Neural cell (in vitro differentiated cells): ENCODE measurements at regions not wholly inside any gene's neighbourhood (a gene's known extent, or its start where the extent isn't known, plus 50 kb on each side); places are given as distances from the start of the nearest gene placed in this dataset.

ENCODE experiments used
- H2AFZ ChIP-seq: fragments of 200-600, 300-800 bp; sonication (generic), shearing (Covaris generic); 2 replicates; pipeline ENCODE4 v1.6.0; 2014; ENCODE audit warnings: low read depth, mild to moderate bottlenecking, antibody characterized with exemption, low read length, moderate library complexity
- H3F3A ChIP-seq: fragments of 200-600 bp; shearing (Covaris generic); 2 replicates; pipeline ENCODE4 v1.6.1; 2016; ENCODE audit warnings: mild to moderate bottlenecking, moderate library complexity, mixed read lengths, antibody characterized with exemption, low read length; ENCODE audit not compliant: insufficient read depth, poor library complexity, severe bottlenecking
- H3K27ac ChIP-seq: fragments of 200-600, 300-800 bp; sonication (generic), shearing (Covaris generic); 2 replicates; pipeline ENCODE4 v1.5.1; 2014; ENCODE audit warnings: mild to moderate bottlenecking, low read length, moderate library complexity
- H3K27me3 ChIP-seq: fragments of 300-800, 200-600 bp; sonication (generic), shearing (Covaris generic); 2 replicates; pipeline ENCODE4 v1.6.0; 2014; ENCODE audit warnings: mild to moderate bottlenecking, low read depth, low read length, moderate library complexity; ENCODE audit not compliant: insufficient read depth
- H3K36me3 ChIP-seq: fragments of 300-800, 200-600 bp; sonication (generic), shearing (Covaris generic); 2 replicates; pipeline ENCODE4 v1.5.1; 2014; ENCODE audit warnings: mild to moderate bottlenecking, antibody characterized with exemption, low read length, moderate library complexity; ENCODE audit not compliant: insufficient read depth
- H3K4me2 ChIP-seq: fragments of 300-800, 200-600 bp; sonication (generic), shearing (Covaris generic); 2 replicates; pipeline ENCODE4 v1.6.0; 2014; ENCODE audit warnings: mild to moderate bottlenecking, low read length
- H3K4me3 ChIP-seq: fragments of 300-800, 200-600 bp; sonication (generic), shearing (Covaris generic); 2 replicates; pipeline ENCODE4 v1.5.1; 2014; ENCODE audit warnings: mild to moderate bottlenecking, low read length, moderate library complexity
- H3K79me2 ChIP-seq: fragments of 200-600 bp; shearing (Covaris generic); replicated peaks from 2 replicates; pipeline ENCODE4 v1.6.0; 2014; ENCODE audit warnings: mild to moderate bottlenecking, low read length, moderate library complexity; ENCODE audit not compliant: insufficient read depth
- H3K9ac ChIP-seq: fragments of 300-800, 200-600 bp; sonication (generic), shearing (Covaris generic); 2 replicates; pipeline ENCODE4 v1.6.1; 2016; ENCODE audit warnings: mild to moderate bottlenecking, low read length, mixed read lengths
- H3K9me2 ChIP-seq: fragments of 200-600 bp; shearing (Covaris generic); 2 replicates; pipeline ENCODE4 v1.6.1; 2016; ENCODE audit warnings: mild to moderate bottlenecking, low read length, mixed read lengths; ENCODE audit not compliant: insufficient read depth
- H3K9me3 ChIP-seq: fragments of 200-600, 300-800 bp; sonication (generic), shearing (Covaris generic); 2 replicates; pipeline ENCODE4 v1.6.1; 2016; ENCODE audit warnings: mild to moderate bottlenecking, mixed run types, low read length, moderate library complexity, mixed read lengths
- H4K20me1 ChIP-seq: fragments of 200-600 bp; shearing (Covaris generic); 2 replicates; pipeline ENCODE4 v1.6.1; 2016; ENCODE audit warnings: mild to moderate bottlenecking, mixed run types; ENCODE audit not compliant: insufficient read depth
- EP300 ChIP-seq: fragments of 450-650 bp; conservative IDR thresholded peaks from 2 replicates; pipeline ENCODE4 v1.6.1; 2014; ENCODE audit warnings: antibody characterized with exemption, mild to moderate bottlenecking, moderate library complexity; ENCODE audit not compliant: poor library complexity, severe bottlenecking
- EZH2 ChIP-seq: fragments of 200-600, 300-800 bp; shearing (Covaris generic), sonication (generic); IDR thresholded peaks from 2 replicates; pipeline ENCODE4 v1.6.1; 2014; ENCODE audit warnings: antibody characterized with exemption, low read length, borderline replicate concordance, mild to moderate bottlenecking; ENCODE audit not compliant: insufficient read depth, poor library complexity, severe bottlenecking
- MXI1 ChIP-seq: fragments of 450-650 bp; conservative IDR thresholded peaks from 2 replicates; pipeline ENCODE4 v1.6.1; 2014; ENCODE audit warnings: antibody characterized with exemption, mild to moderate bottlenecking; ENCODE audit not compliant: poor library complexity, severe bottlenecking
- POLR2AphosphoS5 ChIP-seq: IDR thresholded peaks from 2 replicates; pipeline ENCODE4 v1.6.1; 2012
- RAD21 ChIP-seq: fragments of 450-650 bp; conservative IDR thresholded peaks from 2 replicates; pipeline ENCODE4 v1.6.1; 2014; ENCODE audit warnings: antibody characterized with exemption, mild to moderate bottlenecking, moderate library complexity
- SMC3 ChIP-seq: fragments of 450-650 bp; conservative IDR thresholded peaks from 2 replicates; pipeline ENCODE4 v1.6.1; 2014; ENCODE audit warnings: antibody characterized with exemption, mild to moderate bottlenecking, moderate library complexity; ENCODE audit not compliant: poor library complexity
- TAF1 ChIP-seq: IDR thresholded peaks from 2 replicates; pipeline ENCODE4 v1.6.1; 2012; ENCODE audit warnings: low read depth
- TF ChIP-seq, protein P1 (sequence below): IDR thresholded peaks from 2 replicates; pipeline ENCODE4 v1.6.1; 2012; ENCODE audit warnings: borderline replicate concordance
- TF ChIP-seq, protein P2 (sequence below): fragments of 450-650 bp; IDR thresholded peaks from 2 replicates; pipeline ENCODE4 v1.5.1; 2014; ENCODE audit warnings: antibody characterized with exemption, mild to moderate bottlenecking, moderate library complexity; ENCODE audit not compliant: poor library complexity, severe bottlenecking

DNA sequence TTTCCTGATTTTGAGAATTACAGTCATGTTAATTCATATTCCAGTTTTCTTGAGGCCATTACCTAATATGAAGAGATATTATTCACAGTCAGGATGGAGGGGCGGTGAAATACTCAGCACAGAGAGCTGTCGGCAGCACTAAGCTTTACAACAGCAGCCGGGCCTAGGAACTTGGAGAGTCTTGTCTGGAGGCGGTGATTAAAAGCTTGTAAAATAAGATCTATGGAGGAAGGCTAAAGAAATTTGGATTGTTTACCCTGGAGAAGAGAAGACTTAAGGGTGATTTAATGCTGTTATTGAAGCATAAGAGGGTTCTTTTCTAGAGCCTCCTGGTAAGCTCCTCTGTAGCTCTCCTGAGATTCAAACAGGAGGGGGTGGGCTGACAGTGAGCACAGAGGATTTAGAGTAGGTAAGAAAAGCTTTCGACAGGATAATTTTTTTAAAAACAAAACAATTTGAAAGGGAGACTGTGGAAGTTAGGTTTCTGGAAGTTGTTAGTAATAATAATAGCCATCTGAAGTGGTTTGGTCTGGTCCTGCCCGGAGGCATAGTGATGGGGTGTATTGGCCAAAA lies 406.3 kb upstream of the ADAMTSL1 start:
- Histone ChIP-seq H3F3A (no peaks in the 10 kb centered on the region), H2AFZ (no peak overlapping the region), H3K36me3 (no peaks in the 10 kb centered on the region), H3K27me3 (no peaks in the 10 kb centered on the region), H3K4me2 (no peak overlapping the region), H3K9me3 (no peaks in the 10 kb centered on the region), H4K20me1 (no peaks in the 10 kb centered on the region), H3K4me3 (no peak overlapping the region), H3K9me2 (no peaks in the 10 kb centered on the region), H3K9ac (no peak overlapping the region), H3K27ac (no peak overlapping the region), H3K79me2 (no peaks in the 10 kb centered on the region)
- no peak for TF ChIP-seq POLR2AphosphoS5
- TF ChIP-seq SMC3 = no peak
- TF ChIP-seq, protein P1, sequence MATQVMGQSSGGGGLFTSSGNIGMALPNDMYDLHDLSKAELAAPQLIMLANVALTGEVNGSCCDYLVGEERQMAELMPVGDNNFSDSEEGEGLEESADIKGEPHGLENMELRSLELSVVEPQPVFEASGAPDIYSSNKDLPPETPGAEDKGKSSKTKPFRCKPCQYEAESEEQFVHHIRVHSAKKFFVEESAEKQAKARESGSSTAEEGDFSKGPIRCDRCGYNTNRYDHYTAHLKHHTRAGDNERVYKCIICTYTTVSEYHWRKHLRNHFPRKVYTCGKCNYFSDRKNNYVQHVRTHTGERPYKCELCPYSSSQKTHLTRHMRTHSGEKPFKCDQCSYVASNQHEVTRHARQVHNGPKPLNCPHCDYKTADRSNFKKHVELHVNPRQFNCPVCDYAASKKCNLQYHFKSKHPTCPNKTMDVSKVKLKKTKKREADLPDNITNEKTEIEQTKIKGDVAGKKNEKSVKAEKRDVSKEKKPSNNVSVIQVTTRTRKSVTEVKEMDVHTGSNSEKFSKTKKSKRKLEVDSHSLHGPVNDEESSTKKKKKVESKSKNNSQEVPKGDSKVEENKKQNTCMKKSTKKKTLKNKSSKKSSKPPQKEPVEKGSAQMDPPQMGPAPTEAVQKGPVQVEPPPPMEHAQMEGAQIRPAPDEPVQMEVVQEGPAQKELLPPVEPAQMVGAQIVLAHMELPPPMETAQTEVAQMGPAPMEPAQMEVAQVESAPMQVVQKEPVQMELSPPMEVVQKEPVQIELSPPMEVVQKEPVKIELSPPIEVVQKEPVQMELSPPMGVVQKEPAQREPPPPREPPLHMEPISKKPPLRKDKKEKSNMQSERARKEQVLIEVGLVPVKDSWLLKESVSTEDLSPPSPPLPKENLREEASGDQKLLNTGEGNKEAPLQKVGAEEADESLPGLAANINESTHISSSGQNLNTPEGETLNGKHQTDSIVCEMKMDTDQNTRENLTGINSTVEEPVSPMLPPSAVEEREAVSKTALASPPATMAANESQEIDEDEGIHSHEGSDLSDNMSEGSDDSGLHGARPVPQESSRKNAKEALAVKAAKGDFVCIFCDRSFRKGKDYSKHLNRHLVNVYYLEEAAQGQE = no peak
- TF ChIP-seq MXI1 = no peak
- no peak for TF ChIP-seq EP300
- TF ChIP-seq RAD21 = no peak
- no peak for TF ChIP-seq EZH2
- TF ChIP-seq, protein P2, sequence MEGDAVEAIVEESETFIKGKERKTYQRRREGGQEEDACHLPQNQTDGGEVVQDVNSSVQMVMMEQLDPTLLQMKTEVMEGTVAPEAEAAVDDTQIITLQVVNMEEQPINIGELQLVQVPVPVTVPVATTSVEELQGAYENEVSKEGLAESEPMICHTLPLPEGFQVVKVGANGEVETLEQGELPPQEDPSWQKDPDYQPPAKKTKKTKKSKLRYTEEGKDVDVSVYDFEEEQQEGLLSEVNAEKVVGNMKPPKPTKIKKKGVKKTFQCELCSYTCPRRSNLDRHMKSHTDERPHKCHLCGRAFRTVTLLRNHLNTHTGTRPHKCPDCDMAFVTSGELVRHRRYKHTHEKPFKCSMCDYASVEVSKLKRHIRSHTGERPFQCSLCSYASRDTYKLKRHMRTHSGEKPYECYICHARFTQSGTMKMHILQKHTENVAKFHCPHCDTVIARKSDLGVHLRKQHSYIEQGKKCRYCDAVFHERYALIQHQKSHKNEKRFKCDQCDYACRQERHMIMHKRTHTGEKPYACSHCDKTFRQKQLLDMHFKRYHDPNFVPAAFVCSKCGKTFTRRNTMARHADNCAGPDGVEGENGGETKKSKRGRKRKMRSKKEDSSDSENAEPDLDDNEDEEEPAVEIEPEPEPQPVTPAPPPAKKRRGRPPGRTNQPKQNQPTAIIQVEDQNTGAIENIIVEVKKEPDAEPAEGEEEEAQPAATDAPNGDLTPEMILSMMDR = no peak
- TF ChIP-seq TAF1 = no peak

GRCh38 chr9:18068900-18069299 lies 405.1 kb upstream of the ADAMTSL1 start:
- Histone ChIP-seq H3K27me3 (no peaks in the 10 kb centered on the region), H3K79me2 (no peaks in the 10 kb centered on the region), H3K9me3 (no peaks in the 10 kb centered on the region), H3K27ac (no peak overlapping the region), H3K4me2 (no peak overlapping the region), H3F3A (no peaks in the 10 kb centered on the region), H3K36me3 (no peaks in the 10 kb centered on the region), H3K4me3 (no peak overlapping the region), H3K9me2 (no peaks in the 10 kb centered on the region), H2AFZ (no peak overlapping the region), H4K20me1 (no peaks in the 10 kb centered on the region), H3K9ac (no peak overlapping the region)
- TF ChIP-seq, protein P1 = no peak
- TF ChIP-seq EP300 (no peak), RAD21 (no peak), POLR2AphosphoS5 (no peak), EZH2 (no peak), SMC3 (no peak), TAF1 (no peak), MXI1 (no peak)
- TF ChIP-seq, protein P2 = no peak
